ENCODE measurements at regions not wholly inside any gene's neighbourhood (a gene's known extent, or its start where the extent isn't known, plus 50 kb on each side); places are given as distances from the start of the nearest gene placed in this dataset.

- FAIRE-seq (no peak), DNase-seq (no peak)
- Histone ChIP-seq H3K4me1 (ENCODE audit: control insufficient read depth in 2 of 3, insufficient read depth in 2 of 3, low read depth in 1 of 3, low read length in 3 of 3) (no peaks in the 10 kb centered on the region), H3K27ac (ENCODE audit: low read depth in 2 of 2, low read length in 2 of 2) (no peak overlapping the region), H3K4me3 (ENCODE audit: low read length in 3 of 3) (no peak overlapping the region), H3K27me3 (ENCODE audit: control insufficient read depth, insufficient read depth, low read length) (no peaks in the 10 kb centered on the region), H3K9ac (ENCODE audit: low read length in 3 of 3) (no peak overlapping the region), H3K36me3 (ENCODE audit: control insufficient read depth in 2 of 3, insufficient read depth in 3 of 3, low read length in 3 of 3) (no peaks in the 10 kb centered on the region), H3K9me3 (ENCODE audit: control insufficient read depth in 2 of 3, insufficient read depth in 1 of 3, low read length in 3 of 3) (no peaks in the 10 kb centered on the region)
- intact Hi-C loops (cut with DNase I): no loop called here
- TF ChIP-seq CTCF (IDR thresholded peaks at IDR 0.05; ENCODE audit: borderline replicate concordance, extremely low read depth, insufficient read depth): no peak
Measured at GRCh38 chr14:25101276-25101675, 51.3 kb upstream of the STXBP6 start.
